ENCODE measurements at regions not wholly inside any gene's neighbourhood (a gene's known extent, or its start where the extent isn't known, plus 50 kb on each side); places are given as distances from the start of the nearest gene placed in this dataset.

DNA sequence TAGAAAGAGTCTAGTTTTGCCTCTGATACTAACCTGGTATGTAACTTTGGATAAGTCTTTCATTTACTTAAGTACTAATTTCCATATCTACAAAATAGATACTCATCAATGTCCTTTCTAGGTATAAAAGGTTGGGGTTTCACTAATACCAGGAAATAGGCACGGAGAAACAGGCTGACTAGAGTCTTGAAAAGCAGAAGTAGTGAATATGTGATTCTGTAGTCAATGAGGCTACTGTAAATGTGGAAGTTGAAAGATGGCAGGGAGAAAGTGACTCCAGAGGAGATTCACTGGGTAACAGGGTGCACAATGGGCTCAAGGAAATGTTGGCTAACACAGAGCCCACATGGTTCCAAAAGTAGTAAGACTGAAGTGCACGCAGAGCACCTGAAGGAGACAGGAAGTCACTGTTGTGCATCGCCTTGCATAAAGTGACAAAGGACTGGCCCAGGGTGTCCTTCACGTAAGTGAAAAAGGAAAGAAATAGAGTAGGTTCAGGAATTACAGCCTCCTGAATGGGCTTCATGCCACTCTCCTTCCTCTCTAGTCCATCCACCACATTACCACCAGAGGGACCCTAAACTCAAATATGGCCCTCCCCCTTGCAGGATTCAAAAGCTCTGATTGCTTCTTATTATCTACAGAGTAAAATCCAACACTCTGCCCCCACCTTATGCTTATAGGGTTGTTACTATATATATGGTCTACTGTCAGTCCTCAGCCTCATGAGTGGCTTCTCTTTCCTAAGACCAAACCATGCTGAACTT, 288.0 kb upstream of the SMARCA2 start:
- TF ChIP-seq, protein P1, sequence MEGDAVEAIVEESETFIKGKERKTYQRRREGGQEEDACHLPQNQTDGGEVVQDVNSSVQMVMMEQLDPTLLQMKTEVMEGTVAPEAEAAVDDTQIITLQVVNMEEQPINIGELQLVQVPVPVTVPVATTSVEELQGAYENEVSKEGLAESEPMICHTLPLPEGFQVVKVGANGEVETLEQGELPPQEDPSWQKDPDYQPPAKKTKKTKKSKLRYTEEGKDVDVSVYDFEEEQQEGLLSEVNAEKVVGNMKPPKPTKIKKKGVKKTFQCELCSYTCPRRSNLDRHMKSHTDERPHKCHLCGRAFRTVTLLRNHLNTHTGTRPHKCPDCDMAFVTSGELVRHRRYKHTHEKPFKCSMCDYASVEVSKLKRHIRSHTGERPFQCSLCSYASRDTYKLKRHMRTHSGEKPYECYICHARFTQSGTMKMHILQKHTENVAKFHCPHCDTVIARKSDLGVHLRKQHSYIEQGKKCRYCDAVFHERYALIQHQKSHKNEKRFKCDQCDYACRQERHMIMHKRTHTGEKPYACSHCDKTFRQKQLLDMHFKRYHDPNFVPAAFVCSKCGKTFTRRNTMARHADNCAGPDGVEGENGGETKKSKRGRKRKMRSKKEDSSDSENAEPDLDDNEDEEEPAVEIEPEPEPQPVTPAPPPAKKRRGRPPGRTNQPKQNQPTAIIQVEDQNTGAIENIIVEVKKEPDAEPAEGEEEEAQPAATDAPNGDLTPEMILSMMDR (IDR thresholded peaks at IDR 0.05), result peak; percentile 28; the same call in 1 of the 2 replicates

DNA sequence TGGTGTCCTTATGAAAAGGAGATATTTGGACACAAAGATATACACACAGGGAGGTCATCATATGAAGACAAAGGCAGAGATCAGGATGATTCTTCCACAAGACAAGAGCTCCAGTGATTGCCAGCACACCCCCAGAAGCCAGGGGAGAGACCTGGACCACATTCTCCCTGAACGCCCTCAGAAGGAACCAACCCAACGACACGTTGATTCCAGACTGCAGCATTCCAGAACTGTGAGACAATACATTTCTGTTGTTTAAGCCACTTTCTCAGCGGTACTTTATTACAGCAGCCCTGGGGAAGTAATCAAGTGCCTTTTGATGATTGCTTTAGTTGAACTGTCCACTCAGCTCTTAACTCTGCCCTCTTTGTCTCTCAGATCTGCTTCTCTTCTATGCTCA, 285.5 kb upstream of the SMARCA2 start:
- TF ChIP-seq, protein P1 (IDR thresholded peaks at IDR 0.05), result no peak

DNA sequence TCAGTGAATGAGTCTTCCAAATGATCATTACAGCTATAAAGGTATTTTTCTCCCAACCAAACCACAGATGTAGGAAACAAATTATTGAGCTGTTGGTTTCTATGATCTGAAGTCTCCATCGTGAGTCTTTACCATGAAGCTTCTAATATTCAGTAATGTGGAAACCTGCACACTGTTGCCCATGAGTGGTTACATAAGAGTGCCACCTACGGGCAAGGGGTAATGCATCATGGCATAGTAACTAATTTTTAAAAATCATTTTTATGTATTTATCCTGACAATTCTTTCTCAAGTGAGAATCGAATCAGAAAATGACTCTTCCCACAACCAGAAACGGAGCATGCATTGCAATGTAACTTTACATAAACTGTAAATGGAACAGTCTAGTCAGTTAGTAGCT, 282.5 kb upstream of the SMARCA2 start:
- TF ChIP-seq, protein P1 (IDR thresholded peaks at IDR 0.05), result peak; percentile 58

DNA sequence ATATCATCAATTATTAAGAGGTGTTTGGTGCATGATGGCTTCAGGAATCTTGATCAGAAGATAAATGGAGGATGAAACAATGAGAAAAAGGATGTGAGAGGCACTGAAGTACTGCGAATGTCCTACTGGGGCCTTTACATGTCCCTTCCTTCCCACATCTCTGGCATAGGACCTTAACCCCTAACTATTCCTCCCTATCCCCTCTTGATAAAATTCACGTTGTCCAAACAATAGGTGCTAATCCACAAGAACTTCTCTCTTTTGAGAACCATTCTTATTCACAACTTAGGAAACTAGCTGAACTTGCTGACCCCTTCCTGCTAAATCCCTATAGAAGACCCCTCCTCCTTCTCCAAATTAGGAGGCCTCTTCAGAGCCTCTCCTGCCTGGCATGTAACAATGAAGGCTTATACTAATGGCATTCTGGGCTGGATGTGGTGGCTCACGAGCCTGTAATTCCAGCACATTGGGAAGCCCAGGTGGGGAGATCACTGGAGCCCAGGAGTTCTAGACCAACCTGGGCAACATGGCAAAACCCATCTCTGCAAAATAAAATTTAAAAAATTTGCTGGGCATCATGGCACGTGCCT, 276.5 kb upstream of the SMARCA2 start:
- TF ChIP-seq, protein P1 (IDR thresholded peaks at IDR 0.05), result no peak

DNA sequence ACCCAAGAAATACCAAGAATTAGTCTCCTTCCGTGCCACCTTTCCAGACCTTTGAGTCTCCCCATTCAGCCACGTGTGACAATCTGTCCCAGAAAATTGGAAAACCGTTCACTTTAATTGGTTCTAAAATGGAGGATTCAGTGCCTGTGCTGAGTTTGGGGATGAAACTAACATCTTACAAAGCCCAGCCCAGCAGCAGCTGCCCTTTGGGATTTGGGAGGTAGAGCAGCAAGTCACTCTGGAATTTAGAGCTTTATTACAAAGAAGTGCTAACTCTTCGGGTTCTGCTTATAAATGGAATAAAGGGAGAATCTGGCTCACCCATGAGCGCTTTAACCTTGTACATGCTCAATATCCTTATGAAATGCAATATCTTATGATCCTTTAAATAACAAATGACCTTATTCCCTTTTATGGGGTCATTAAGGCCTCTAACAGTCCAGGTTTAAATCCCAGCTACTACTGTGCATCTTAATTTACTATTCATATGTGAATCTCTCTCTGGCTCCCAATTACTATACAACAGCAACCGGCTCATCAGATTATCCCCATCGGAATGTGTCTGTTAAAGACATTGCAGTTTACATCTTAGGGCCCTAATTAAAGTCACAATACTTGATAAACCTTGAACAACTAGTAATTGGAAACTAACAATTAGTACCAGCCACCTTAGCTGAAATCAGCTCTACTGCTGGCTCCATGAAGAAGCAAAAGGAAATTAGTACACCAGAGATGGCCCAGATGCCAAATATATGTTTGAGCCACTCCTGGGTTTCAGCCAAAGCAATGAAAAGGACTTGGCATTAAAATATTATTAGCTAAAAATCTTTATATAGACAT, 271.8 kb upstream of the SMARCA2 start:
- TF ChIP-seq, protein P1 (IDR thresholded peaks at IDR 0.05), result no peak

DNA sequence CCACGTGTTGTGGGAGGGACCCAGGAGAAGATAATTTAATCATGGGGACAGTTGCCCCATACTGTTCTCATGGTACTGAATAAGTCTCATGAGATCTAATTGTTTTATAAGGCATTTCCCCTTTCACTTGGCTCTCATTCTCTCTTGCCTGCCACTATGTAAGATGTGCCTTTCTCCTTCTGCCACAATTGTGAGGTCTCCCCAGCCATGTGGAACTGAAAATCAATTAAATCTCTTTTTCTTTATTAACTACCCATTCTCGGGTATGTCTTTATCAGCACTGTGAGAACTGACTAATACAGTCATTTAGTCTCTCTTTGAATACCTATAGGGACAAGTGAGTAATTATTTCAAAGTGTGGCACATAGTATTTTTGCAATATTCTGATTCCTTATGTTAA, 269.2 kb upstream of the SMARCA2 start:
- TF ChIP-seq, protein P1 (IDR thresholded peaks at IDR 0.05), result no peak

DNA sequence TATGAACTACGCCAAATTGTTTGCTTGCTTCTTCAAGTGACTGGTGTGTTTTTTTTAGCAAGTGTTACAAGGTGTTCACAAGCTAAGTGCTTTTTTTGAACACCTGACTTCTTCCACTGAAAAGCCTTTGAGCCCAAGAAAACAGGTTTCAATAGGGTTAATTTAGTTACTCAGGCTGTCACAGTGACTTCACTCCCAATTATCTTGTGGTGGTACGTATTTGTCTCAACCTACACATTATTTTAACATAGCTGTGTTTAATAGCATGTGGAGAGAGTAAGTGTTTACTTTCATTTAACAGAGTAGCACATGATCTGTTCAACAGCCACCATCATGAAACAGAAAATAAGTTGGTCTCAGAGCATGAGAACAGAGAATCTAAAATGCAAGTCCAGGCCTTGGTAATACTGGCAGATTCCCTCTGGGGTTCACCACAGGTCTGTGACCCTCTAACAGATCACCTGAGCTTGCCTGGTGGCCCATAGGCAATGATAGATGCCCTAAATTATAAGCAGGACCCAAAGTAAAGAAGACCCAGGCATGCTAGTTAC, 267.7 kb upstream of the SMARCA2 start:
- TF ChIP-seq, protein P1 (IDR thresholded peaks at IDR 0.05), result no peak
